ENCODE measurements at regions not wholly inside any gene's neighbourhood (a gene's known extent, or its start where the extent isn't known, plus 50 kb on each side); places are given as distances from the start of the nearest gene placed in this dataset.
"Not testable (repeated sequence)": the region's sequence is repeated elsewhere in the genome, so short reads cannot be mapped to it uniquely, and the experiment has no call there.

DNA sequence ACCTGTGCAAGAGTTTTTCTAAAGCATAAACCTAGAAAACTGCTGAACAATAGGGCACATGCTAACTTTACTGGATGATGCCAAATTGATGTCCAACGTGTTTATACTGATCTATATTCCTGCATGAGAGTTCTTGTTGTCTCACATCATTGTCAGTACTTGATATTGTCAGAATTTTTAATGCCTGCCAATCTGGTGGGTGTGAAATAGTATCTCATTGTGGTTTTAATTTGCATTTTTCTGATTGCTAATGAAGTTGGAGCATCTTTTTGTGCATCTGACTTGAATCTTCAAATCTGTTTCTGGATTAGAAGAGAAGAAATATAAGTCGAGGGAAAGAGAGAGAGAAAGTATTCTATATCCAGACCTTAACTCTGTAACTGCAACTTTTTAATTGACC, 309.8 kb upstream of the KIAA1217 start:
- Mint-ChIP-seq H3K27me3 (ENCODE audit: low read depth) (no peaks in the 10 kb centered on the region), H3K27ac (no peak overlapping the region), H3K9me3 (ENCODE audit: insufficient read depth) (no peaks in the 10 kb centered on the region), H3K4me3 (no peak overlapping the region), H3K36me3 (ENCODE audit: low read depth) (no peaks in the 10 kb centered on the region), H3K4me1 (ENCODE audit: low read depth) (no peaks in the 10 kb centered on the region)
- ATAC-seq: no peak
- ChIA-PET CTCF (no interaction called here), POLR2A (no interaction called here)
- DNase-seq: no peak

GRCh38 chr10:23910291-23910690, 298.6 kb upstream of the KIAA1217 start:
- no peak overlapping the region for H3K27ac Mint-ChIP-seq
- ChIA-PET CTCF (no interaction called here), POLR2A (no interaction called here)
- DNase-seq: no peak
- H3K36me3 Mint-ChIP-seq (ENCODE audit: low read depth): no peaks in the 10 kb centered on the region
- no peak for ATAC-seq
- H3K4me3 Mint-ChIP-seq: no peak overlapping the region
- no peaks in the 10 kb centered on the region for H3K4me1 Mint-ChIP-seq (ENCODE audit: low read depth)
- no peaks in the 10 kb centered on the region for H3K27me3 Mint-ChIP-seq (ENCODE audit: low read depth)
- H3K9me3 Mint-ChIP-seq (ENCODE audit: insufficient read depth): no peaks in the 10 kb centered on the region

GRCh38 chr10:23912884-23913404, 296.0 kb upstream of the KIAA1217 start:
- no peaks in the 10 kb centered on the region for H3K9me3 Mint-ChIP-seq (ENCODE audit: insufficient read depth)
- POLR2A ChIA-PET: no interaction called here
- H3K4me3 Mint-ChIP-seq: no peak overlapping the region
- ATAC-seq: no peak
- no peak for DNase-seq
- no peak overlapping the region for H3K27ac Mint-ChIP-seq
- H3K36me3 Mint-ChIP-seq (ENCODE audit: low read depth): no peaks in the 10 kb centered on the region
- no peaks in the 10 kb centered on the region for H3K4me1 Mint-ChIP-seq (ENCODE audit: low read depth)
- no peaks in the 10 kb centered on the region for H3K27me3 Mint-ChIP-seq (ENCODE audit: low read depth)
- CTCF ChIA-PET: no interaction called here

GRCh38 chr10:23914641-23915040, 294.3 kb upstream of the KIAA1217 start:
- no peak for ATAC-seq
- no peaks in the 10 kb centered on the region for H3K36me3 Mint-ChIP-seq (ENCODE audit: low read depth)
- DNase-seq: no peak
- ChIA-PET CTCF (no interaction called here), POLR2A (no interaction called here)
- no peak overlapping the region for H3K27ac Mint-ChIP-seq
- no peaks in the 10 kb centered on the region for H3K4me1 Mint-ChIP-seq (ENCODE audit: low read depth)
- no peak overlapping the region for H3K4me3 Mint-ChIP-seq
- H3K27me3 Mint-ChIP-seq (ENCODE audit: low read depth): no peaks in the 10 kb centered on the region
- no peaks in the 10 kb centered on the region for H3K9me3 Mint-ChIP-seq (ENCODE audit: insufficient read depth)

DNA sequence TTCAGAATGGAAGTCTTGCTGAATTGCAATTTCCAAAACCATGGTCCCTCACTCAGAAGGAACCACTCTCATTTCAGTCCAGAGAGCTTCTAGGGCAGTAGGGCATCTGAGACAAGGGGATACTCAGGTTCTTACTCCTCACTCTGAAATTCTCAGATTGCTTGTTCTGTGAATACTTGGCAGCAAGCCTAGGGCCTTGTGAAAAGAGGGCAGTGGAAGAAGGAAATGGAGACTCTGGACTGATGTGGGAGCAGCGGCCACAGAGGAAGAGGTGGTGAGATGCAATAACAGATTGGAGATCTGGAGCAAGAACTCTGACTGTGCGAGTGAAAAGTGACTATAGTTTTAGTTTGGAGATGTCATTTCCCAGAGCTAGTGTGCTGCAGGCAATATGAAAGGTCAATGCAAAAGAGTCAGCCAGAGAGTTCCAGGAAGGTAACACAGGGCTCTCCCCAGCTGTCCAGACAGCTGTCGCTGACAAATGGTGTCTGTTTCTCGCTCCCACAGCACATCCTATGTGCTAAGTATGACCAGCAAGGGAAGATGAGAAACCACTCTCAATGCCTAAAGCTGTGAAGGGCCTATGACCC, 291.6 kb upstream of the KIAA1217 start:
- Mint-ChIP-seq H3K36me3 (ENCODE audit: low read depth) (no peaks in the 10 kb centered on the region), H3K27ac (no peak overlapping the region), H3K27me3 (ENCODE audit: low read depth) (no peaks in the 10 kb centered on the region), H3K4me1 (ENCODE audit: low read depth) (no peaks in the 10 kb centered on the region), H3K4me3 (no peak overlapping the region), H3K9me3 (ENCODE audit: insufficient read depth) (no peaks in the 10 kb centered on the region)
- ATAC-seq (no peak), DNase-seq (no peak)
- CTCF ChIA-PET: no interaction called here
- POLR2A ChIA-PET: no interaction called here

- no peak overlapping the region for H3K4me3 Mint-ChIP-seq
- H3K4me1 Mint-ChIP-seq (ENCODE audit: low read depth): no peaks in the 10 kb centered on the region
- H3K9me3 Mint-ChIP-seq (ENCODE audit: insufficient read depth): no peaks in the 10 kb centered on the region
- no peak for ATAC-seq
- H3K27ac Mint-ChIP-seq: no peak overlapping the region
- no peaks in the 10 kb centered on the region for H3K36me3 Mint-ChIP-seq (ENCODE audit: low read depth)
- POLR2A ChIA-PET: no interaction called here
- H3K27me3 Mint-ChIP-seq (ENCODE audit: low read depth): no peaks in the 10 kb centered on the region
- CTCF ChIA-PET: no interaction called here
- no peak for DNase-seq
Observed at GRCh38 chr10:23918090-23918723, 290.7 kb upstream of the KIAA1217 start.

DNA sequence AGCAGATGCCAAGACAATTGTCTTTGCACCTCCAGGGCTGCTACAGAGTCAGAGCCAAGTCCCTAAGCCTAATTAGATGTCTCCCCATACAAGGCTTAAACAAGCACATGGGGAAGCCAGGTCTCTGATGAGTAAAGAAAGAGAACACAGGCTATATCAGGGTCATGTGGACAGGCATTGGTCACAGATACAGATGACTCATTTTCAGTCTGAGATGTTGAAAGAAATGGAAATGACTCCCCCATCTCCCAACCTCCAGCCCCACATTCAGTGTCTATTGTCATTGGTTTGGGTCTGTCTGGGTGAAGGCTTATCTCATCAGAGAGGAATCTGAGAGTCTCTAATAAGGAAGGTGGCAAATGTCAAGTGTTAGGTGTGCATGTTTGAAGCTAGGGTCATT, 290.1 kb upstream of the KIAA1217 start:
- DNase-seq (no peak), ATAC-seq (no peak)
- Mint-ChIP-seq H3K27ac (no peak overlapping the region), H3K4me3 (no peak overlapping the region), H3K4me1 (ENCODE audit: low read depth) (no peaks in the 10 kb centered on the region), H3K36me3 (ENCODE audit: low read depth) (no peaks in the 10 kb centered on the region), H3K27me3 (ENCODE audit: low read depth) (no peaks in the 10 kb centered on the region), H3K9me3 (ENCODE audit: insufficient read depth) (no peaks in the 10 kb centered on the region)
- CTCF ChIA-PET: no interaction called here
- POLR2A ChIA-PET: no interaction called here

DNA sequence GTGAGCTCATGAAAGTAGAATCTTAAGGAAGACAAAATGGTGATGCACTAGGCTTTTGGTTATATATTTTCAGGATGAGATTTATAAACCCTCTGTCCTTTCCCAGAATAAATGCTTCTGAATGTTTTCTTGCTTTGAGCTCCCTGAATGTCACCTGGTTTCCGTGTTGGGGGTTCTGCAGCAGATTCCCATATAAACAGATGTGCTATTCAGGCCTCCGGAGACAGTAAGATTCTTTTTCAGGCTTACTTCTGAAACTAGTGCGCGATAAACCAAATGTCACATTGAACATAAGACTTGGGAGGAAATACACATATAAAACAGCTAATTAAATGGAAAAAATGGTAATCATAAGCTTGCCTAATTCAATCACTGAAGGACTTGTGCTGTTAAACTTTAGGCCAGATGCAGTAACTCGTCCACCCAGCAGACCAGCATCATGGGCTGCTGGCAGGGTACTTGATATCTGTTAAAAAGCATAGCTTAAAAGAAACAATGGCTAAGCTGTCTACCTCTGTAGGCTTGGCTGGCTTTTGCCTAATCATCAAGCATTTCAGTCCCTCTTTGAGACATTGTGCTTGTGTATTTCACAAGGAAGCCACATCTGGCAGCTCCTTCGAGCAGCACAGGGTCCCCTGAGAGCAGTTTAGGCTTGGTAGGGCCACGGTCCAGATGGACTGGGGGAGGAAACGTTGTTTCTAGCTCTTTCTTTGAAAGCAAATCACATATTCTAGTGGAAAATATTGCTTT, 281.2 kb upstream of the KIAA1217 start:
- CTCF ChIA-PET: no interaction called here
- ATAC-seq: no peak

DNA sequence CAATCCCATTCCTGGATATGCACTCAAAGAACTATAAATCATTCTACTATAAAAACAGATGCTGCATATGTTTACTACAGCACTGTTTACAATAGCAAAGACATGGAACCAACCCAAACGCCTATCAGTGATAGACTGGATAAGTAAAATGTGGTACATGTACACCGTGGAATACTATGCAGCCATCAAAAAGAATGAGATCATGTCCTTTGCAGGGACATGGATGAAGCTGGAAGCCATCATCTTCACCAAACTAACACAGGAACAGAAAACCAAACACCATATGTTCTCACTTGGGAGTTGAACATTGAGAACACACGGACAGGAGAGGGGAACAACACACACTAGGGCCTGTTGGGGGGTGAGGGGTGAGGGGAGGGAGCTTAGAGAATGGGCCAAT, 274.9 kb upstream of the KIAA1217 start:
- H3K4me1 Mint-ChIP-seq (ENCODE audit: low read depth); H3K27ac Mint-ChIP-seq; H3K9me3 Mint-ChIP-seq (ENCODE audit: insufficient read depth); DNase-seq; H3K4me3 Mint-ChIP-seq; H3K27me3 Mint-ChIP-seq (ENCODE audit: low read depth); CTCF ChIA-PET; H3K36me3 Mint-ChIP-seq (ENCODE audit: low read depth); POLR2A ChIA-PET; ATAC-seq: not testable (repeated sequence)

More for the DNA sequence above, 281.2 kb upstream of the KIAA1217 start:
- no peaks in the 10 kb centered on the region for H3K9me3 Mint-ChIP-seq (ENCODE audit: insufficient read depth)
- H3K4me1 Mint-ChIP-seq (ENCODE audit: low read depth): no peaks in the 10 kb centered on the region
- H3K27ac Mint-ChIP-seq: no peak overlapping the region
- H3K4me3 Mint-ChIP-seq: no peak overlapping the region
- POLR2A ChIA-PET: no interaction called here
- H3K27me3 Mint-ChIP-seq (ENCODE audit: low read depth): no peaks in the 10 kb centered on the region
- DNase-seq: no peak
- H3K36me3 Mint-ChIP-seq (ENCODE audit: low read depth): no peaks in the 10 kb centered on the region

DNA sequence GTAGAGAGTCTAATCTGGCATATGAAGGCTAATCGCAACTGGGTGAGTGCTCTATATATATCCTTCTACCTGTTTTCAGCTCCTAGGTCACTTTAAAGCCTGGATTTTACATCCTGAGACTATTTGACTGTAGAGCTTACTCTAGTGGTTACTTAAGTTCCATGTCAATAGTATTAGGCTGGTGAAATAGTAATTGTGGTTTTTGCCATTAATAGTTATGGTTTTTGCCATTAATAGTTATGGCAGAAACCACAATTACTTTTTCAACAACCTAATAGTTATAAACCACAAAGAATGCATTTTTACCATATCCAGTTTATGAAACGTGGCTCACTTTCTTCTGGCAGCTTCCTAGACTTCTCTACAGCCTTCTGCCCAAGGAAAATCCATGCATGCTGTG, 263.1 kb upstream of the KIAA1217 start:
- H3K27ac Mint-ChIP-seq: no peak overlapping the region
- no peak overlapping the region for H3K4me3 Mint-ChIP-seq
- no peaks in the 10 kb centered on the region for H3K36me3 Mint-ChIP-seq (ENCODE audit: low read depth)
- DNase-seq (no peak), ATAC-seq (no peak)
- no peaks in the 10 kb centered on the region for H3K9me3 Mint-ChIP-seq (ENCODE audit: insufficient read depth)
- no peaks in the 10 kb centered on the region for H3K27me3 Mint-ChIP-seq (ENCODE audit: low read depth)
- ChIA-PET POLR2A (no interaction called here), CTCF (no interaction called here)
- no peaks in the 10 kb centered on the region for H3K4me1 Mint-ChIP-seq (ENCODE audit: low read depth)

DNA sequence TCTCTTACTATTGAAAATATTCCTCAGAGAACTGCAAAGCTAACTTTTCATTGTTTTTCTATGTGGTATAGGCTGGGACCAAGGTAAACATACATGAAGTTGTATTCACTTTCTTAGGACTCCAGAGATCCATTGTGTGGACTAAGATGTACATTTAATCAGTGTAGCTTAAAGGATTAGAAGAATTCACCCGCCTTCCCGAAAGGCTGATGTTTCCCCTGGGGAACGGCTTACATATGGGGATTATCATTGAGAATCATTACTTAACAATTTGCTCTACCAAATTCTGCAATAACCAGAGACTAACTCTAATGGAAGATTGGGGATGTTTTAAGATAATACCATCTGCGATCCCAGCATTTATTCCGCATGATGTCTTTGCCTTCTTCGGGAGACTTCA, 257.1 kb upstream of the KIAA1217 start:
- ATAC-seq: no peak
- DNase-seq: no peak
- ChIA-PET POLR2A (no interaction called here), CTCF (no interaction called here)
- Mint-ChIP-seq H3K27ac (no peak overlapping the region), H3K27me3 (ENCODE audit: low read depth) (no peaks in the 10 kb centered on the region), H3K4me3 (no peak overlapping the region), H3K4me1 (ENCODE audit: low read depth) (no peaks in the 10 kb centered on the region), H3K9me3 (ENCODE audit: insufficient read depth) (peaks cover 4% of the 10 kb centered on the region), H3K36me3 (ENCODE audit: low read depth) (no peaks in the 10 kb centered on the region)

GRCh38 chr10:23955456-23956225, 253.3 kb upstream of the KIAA1217 start:
- ATAC-seq: no peak
- Mint-ChIP-seq H3K4me1 (ENCODE audit: low read depth) (no peaks in the 10 kb centered on the region), H3K9me3 (ENCODE audit: insufficient read depth) (peaks cover 4% of the 10 kb centered on the region), H3K27me3 (ENCODE audit: low read depth) (no peaks in the 10 kb centered on the region), H3K36me3 (ENCODE audit: low read depth) (no peaks in the 10 kb centered on the region), H3K27ac (no peak overlapping the region), H3K4me3 (no peak overlapping the region)
- POLR2A ChIA-PET: no interaction called here
- CTCF ChIA-PET: no interaction called here
- no peak for DNase-seq
